Fibroblast of skin of abdomen (primary cell): ENCODE measurements at regions not wholly inside any gene's neighbourhood (a gene's known extent, or its start where the extent isn't known, plus 50 kb on each side); places are given as distances from the start of the nearest gene placed in this dataset.
A peak's percentile ranks its signal among the peaks of the same experiment; 100 is the strongest.
"Not testable (repeated sequence)": the region's sequence is repeated elsewhere in the genome, so short reads cannot be mapped to it uniquely, and the experiment has no call there.

Experiments
- DNase-seq: peaks from one replicate; pipeline ENCODE4 v3.0.0-alpha.2; 2013

GRCh38 chr21:6096560-6097424 lies 4424.6 kb upstream of the TPTE start:
- DNase-seq = not testable (repeated sequence)

- DNase-seq = not testable (repeated sequence)
Observed at GRCh38 chr21:6097736-6098135, 4423.6 kb upstream of the TPTE start.

GRCh38 chr21:6098191-6098935 lies 4423.0 kb upstream of the TPTE start:
- not testable (repeated sequence) for DNase-seq

GRCh38 chr21:6101588-6101987 lies 4419.8 kb upstream of the TPTE start:
- not testable (repeated sequence) for DNase-seq

GRCh38 chr21:6104546-6104945 lies 4416.8 kb upstream of the TPTE start:
- DNase-seq = not testable (repeated sequence)

- DNase-seq = not testable (repeated sequence)
Observed at GRCh38 chr21:6106686-6107567, 4414.5 kb upstream of the TPTE start.

GRCh38 chr21:6108894-6109293 lies 4412.5 kb upstream of the TPTE start:
- not testable (repeated sequence) for DNase-seq

GRCh38 chr21:6109774-6110173 lies 4411.6 kb upstream of the TPTE start:
- DNase-seq = peak; percentile 22

- DNase-seq = not testable (repeated sequence)
Observed at GRCh38 chr21:6110716-6111343, 4410.6 kb upstream of the TPTE start.

GRCh38 chr21:6111354-6111753 lies 4410.0 kb upstream of the TPTE start:
- not testable (repeated sequence) for DNase-seq

GRCh38 chr21:6118336-6118735 lies 4403.0 kb upstream of the TPTE start:
- not testable (repeated sequence) for DNase-seq

GRCh38 chr21:6120863-6121262 lies 4400.5 kb upstream of the TPTE start:
- DNase-seq = not testable (repeated sequence)

GRCh38 chr21:6122629-6123028 lies 4398.8 kb upstream of the TPTE start:
- not testable (repeated sequence) for DNase-seq

GRCh38 chr21:6123224-6123623 lies 4398.2 kb upstream of the TPTE start:
- not testable (repeated sequence) for DNase-seq

- DNase-seq = peak; percentile 41
Observed at GRCh38 chr21:6125549-6126240, 4395.7 kb upstream of the TPTE start.

- not testable (repeated sequence) for DNase-seq
Observed at GRCh38 chr21:6126976-6127732, 4394.2 kb upstream of the TPTE start.

GRCh38 chr21:6130734-6131133 lies 4390.6 kb upstream of the TPTE start:
- not testable (repeated sequence) for DNase-seq

- not testable (repeated sequence) for DNase-seq
Observed at GRCh38 chr21:6133373-6133772, 4388.0 kb upstream of the TPTE start.

GRCh38 chr21:6133852-6134630 lies 4387.3 kb upstream of the TPTE start:
- not testable (repeated sequence) for DNase-seq

- DNase-seq = not testable (repeated sequence)
Observed at GRCh38 chr21:6136732-6137131, 4384.7 kb upstream of the TPTE start.
